IMR-90 (cell line): ENCODE measurements at regions not wholly inside any gene's neighbourhood (a gene's known extent, or its start where the extent isn't known, plus 50 kb on each side); places are given as distances from the start of the nearest gene placed in this dataset.

Experiments
- ATAC-seq: fragments of 200-7000 bp; cut with Tn5 transposase; 2 replicates; pipeline ENCODE4 v1.9.1; 2020; ENCODE audit warnings: low read depth, mild to moderate bottlenecking, moderate library complexity
- BruUV-seq: library from RNA; stranded (reverse); fragments of 400-500 nt; replicated peaks from 2 replicates; lab custom pipeline; 2021; lab: Mats Ljungman, UMichigan
- CTCF ChIA-PET: fragments of 300-600 bp; formaldehyde crosslinking; extraction: SDS; loops from one replicate; lab custom pipeline; 2021; ENCODE audit warnings: antibody characterized with exemption; lab: Yijun Ruan, JAX
- POLR2A ChIA-PET: fragments of 300-600 bp; sonication (Branson Sonifier 250); formaldehyde crosslinking; loops from one replicate; lab custom pipeline; 2022; ENCODE audit warnings: antibody characterized with exemption; ENCODE audit not compliant: unreplicated experiment; lab: Charles Lee
- DNase-seq: peaks from one replicate; pipeline ENCODE4 v3.0.0; 2013
- H2AFZ ChIP-seq: replicated peaks from 2 replicates; pipeline ENCODE3; 2013; ENCODE audit warnings: low read length, mild to moderate bottlenecking; ENCODE audit not compliant: poor library complexity
- H2AK5ac ChIP-seq: 2 replicates; pipeline ENCODE4 v1.6.1; 2013; ENCODE audit warnings: low read depth, low read length, inconsistent platforms
- H2AK9ac ChIP-seq: replicated peaks from 2 replicates; pipeline ENCODE3; 2013; ENCODE audit warnings: mild to moderate bottlenecking, low read depth, low read length, moderate library complexity; ENCODE audit not compliant: poor library complexity
- H2BK120ac ChIP-seq: 2 replicates; pipeline ENCODE4 v1.6.1; 2013; ENCODE audit warnings: low read depth, low read length, inconsistent platforms
- H2BK15ac ChIP-seq: 3 replicates; pipeline ENCODE4 v1.6.1; 2013; ENCODE audit warnings: low read depth, low read length, inconsistent platforms
- H2BK20ac ChIP-seq: 2 replicates; pipeline ENCODE4 v1.6.1; 2013; ENCODE audit warnings: low read depth, mild to moderate bottlenecking, inconsistent platforms, low read length, moderate library complexity
- H2BK5ac ChIP-seq: 2 replicates; pipeline ENCODE4 v1.6.1; 2013; ENCODE audit warnings: mild to moderate bottlenecking, low read depth, low read length, inconsistent platforms; ENCODE audit not compliant: poor library complexity, severe bottlenecking
- H3K14ac ChIP-seq: replicated peaks from 2 replicates; pipeline ENCODE4 v1.6.1; 2013; ENCODE audit warnings: low read depth, low read length, inconsistent platforms
- H3K18ac ChIP-seq: 2 replicates; pipeline ENCODE4 v1.6.1; 2013; ENCODE audit warnings: low read depth, low read length, control low read depth
- H3K23ac ChIP-seq: 2 replicates; pipeline ENCODE4 v1.6.1; 2013; ENCODE audit warnings: low read depth, low read length, inconsistent platforms
- H3K27ac ChIP-seq: 2 replicates; pipeline ENCODE4 v1.5.1; 2013; ENCODE audit warnings: mild to moderate bottlenecking, control low read depth, low read length; ENCODE audit not compliant: insufficient read depth
- H3K27me3 ChIP-seq: 2 replicates; pipeline ENCODE4 v1.6.1; 2013; ENCODE audit warnings: low read length; ENCODE audit not compliant: control insufficient read depth, insufficient read depth
- H3K36me3 ChIP-seq: 2 replicates; pipeline ENCODE4 v1.6.1; 2013; ENCODE audit warnings: low read length, mixed read lengths; ENCODE audit not compliant: control insufficient read depth, insufficient read depth
- H3K4ac ChIP-seq: 2 replicates; pipeline ENCODE4 v1.6.1; 2013; ENCODE audit warnings: low read depth, low read length, inconsistent platforms
- H3K4me1 ChIP-seq: 2 replicates; pipeline ENCODE4 v1.6.1; 2013; ENCODE audit warnings: low read length, mixed read lengths; ENCODE audit not compliant: control insufficient read depth, insufficient read depth
- H3K4me2 ChIP-seq: 2 replicates; pipeline ENCODE4 v1.6.1; 2013; ENCODE audit warnings: low read depth, mild to moderate bottlenecking, control low read depth, low read length, moderate library complexity
- H3K4me3 ChIP-seq: 2 replicates; pipeline ENCODE4 v1.5.1; 2013; ENCODE audit warnings: low read depth, mild to moderate bottlenecking, control low read depth, low read length, moderate library complexity; ENCODE audit not compliant: insufficient read depth
- H3K56ac ChIP-seq: 2 replicates; pipeline ENCODE4 v1.6.1; 2013; ENCODE audit warnings: low read length, inconsistent platforms; ENCODE audit not compliant: insufficient read depth; ENCODE audit errors: extremely low read depth
- H3K79me1 ChIP-seq, 2 experiments: 2 replicates each; pipeline ENCODE4 v1.6.1; 2013; ENCODE audit warnings: low read length in 2 of 2, inconsistent platforms in 1 of 2, low read depth in 1 of 2
- H3K9ac ChIP-seq: 2 replicates; pipeline ENCODE4 v1.6.1; 2013; ENCODE audit warnings: low read depth, low read length, control low read depth
- H3K9me1 ChIP-seq: 2 replicates; pipeline ENCODE4 v1.6.1; 2013; ENCODE audit warnings: low read length, inconsistent platforms; ENCODE audit not compliant: insufficient read depth
- H3K9me3 ChIP-seq: 2 replicates; pipeline ENCODE4 v1.6.1; 2013; ENCODE audit warnings: low read length; ENCODE audit not compliant: control insufficient read depth, insufficient read depth
- H4K20me1 ChIP-seq: 2 replicates; pipeline ENCODE4 v1.6.1; 2013; ENCODE audit warnings: low read length, inconsistent platforms; ENCODE audit not compliant: insufficient read depth
- H4K5ac ChIP-seq: 2 replicates; pipeline ENCODE4 v1.6.1; 2013; ENCODE audit warnings: mild to moderate bottlenecking, low read depth, low read length, control low read depth
- H4K8ac ChIP-seq, 2 experiments: 2 replicates each; pipeline ENCODE4 v1.6.1; 2013; ENCODE audit warnings: low read depth in 2 of 2, low read length in 2 of 2, control low read depth in 1 of 2, inconsistent platforms in 1 of 2
- H4K91ac ChIP-seq: 2 replicates; pipeline ENCODE4 v1.6.1; 2013; ENCODE audit warnings: low read depth, low read length, inconsistent platforms; ENCODE audit not compliant: insufficient read depth
- BHLHE40 ChIP-seq: fragments of 150-350 bp; IDR thresholded peaks from 2 replicates; pipeline ENCODE4 v1.6.1; 2016; ENCODE audit warnings: mild to moderate bottlenecking, low read depth, low read length
- CHD1 ChIP-seq: IDR thresholded peaks from 2 replicates; pipeline ENCODE4 v1.6.1; 2012; ENCODE audit warnings: low read depth, low read length, improper control_type of control experiment
- CTCF ChIP-seq: conservative IDR thresholded peaks from 2 replicates; pipeline ENCODE4 v1.5.1; 2012; ENCODE audit warnings: mild to moderate bottlenecking, low read depth, low read length, improper control_type of control experiment
- FOS ChIP-seq: fragments of 150-350 bp; IDR thresholded peaks from 2 replicates; pipeline ENCODE4 v1.6.1; 2016; ENCODE audit warnings: low read depth, low read length
- MAZ ChIP-seq: IDR thresholded peaks from 2 replicates; pipeline ENCODE4 v1.6.1; 2012; ENCODE audit warnings: low read depth, mild to moderate bottlenecking, low read length, improper control_type of control experiment, moderate library complexity, borderline replicate concordance
- NFE2L2 ChIP-seq: fragments of 150-350 bp; IDR thresholded peaks from 2 replicates; pipeline ENCODE4 v1.6.1; 2016; ENCODE audit warnings: low read depth, mild to moderate bottlenecking, low read length
- RFX5 ChIP-seq: IDR thresholded peaks from 2 replicates; pipeline ENCODE4 v1.8.0; 2012; ENCODE audit warnings: low read depth, mild to moderate bottlenecking, low read length, moderate library complexity
- WGBS, 2 experiments: methylation state at CpG; one replicate each; pipeline versions ENCODE4 v1.1.5 to v1.1.7; 2013; ENCODE audit warnings: missing lambda C conversion rate in 2 of 2; ENCODE audit not compliant: insufficient read length in 1 of 2; ENCODE audit errors: extremely low coverage in 2 of 2; 5-methylcytosine and 5-hydroxymethylcytosine counted together
- dilution Hi-C: fragments of 300-500 bp; cut with HindIII; formaldehyde crosslinking; loops from one replicate; pipeline ENCODE4 v1.14.3; 2018; ENCODE audit warnings: low sequenced_read_pairs; ENCODE audit not compliant: unreplicated experiment
- in situ Hi-C: fragments of 300-500 bp; cut with MboI; formaldehyde crosslinking; loops from 3 replicates; pipeline ENCODE4 v1.14.3; 2019; ENCODE audit warnings: low sequenced_read_pairs, inconsistent platforms, mixed read lengths
- intact Hi-C: fragments of 100-400 bp; cut with micrococcal nuclease; formaldehyde crosslinking; loops from 2 replicates; pipeline ENCODE4 v1.10.0; 2022
- TF ChIP-seq, protein P1 (sequence below): fragments of 150-350 bp; IDR thresholded peaks from 2 replicates; pipeline ENCODE4 v1.6.1; 2016; ENCODE audit warnings: low read depth, mild to moderate bottlenecking, low read length, moderate library complexity, borderline replicate concordance

- H2BK15ac ChIP-seq, result no peak overlapping the region
- no peak overlapping the region for H4K8ac ChIP-seq
- BruUV-seq, result no TSS peak
- CTCF ChIA-PET, result no interaction called here
- no peaks in the 10 kb centered on the region for H4K20me1 ChIP-seq
- H2AK5ac ChIP-seq, result no peak overlapping the region
- intact Hi-C loops (no loop called here), dilution Hi-C loops (no loop called here), in situ Hi-C loops (no loop called here)
- H3K9me1 ChIP-seq, result no peaks in the 10 kb centered on the region
- no peaks in the 10 kb centered on the region for H3K36me3 ChIP-seq
- no peak overlapping the region for H3K14ac ChIP-seq
- no peak overlapping the region for H3K23ac ChIP-seq
- no peak for ATAC-seq
- H3K27me3 ChIP-seq, result 0 out of 2 replicates have a peak, but pooled peaks cover 2% of the 10 kb centered on the region
- no peak overlapping the region for H2BK20ac ChIP-seq
- no peak overlapping the region for H2BK5ac ChIP-seq
- H3K4me3 ChIP-seq, result no peak overlapping the region
- H3K9me3 ChIP-seq, result no peaks in the 10 kb centered on the region
- no peak overlapping the region for H3K18ac ChIP-seq
- POLR2A ChIA-PET, result no interaction called here
- no peaks in the 10 kb centered on the region for H3K4me1 ChIP-seq
- no peaks in the 10 kb centered on the region for H3K79me1 ChIP-seq
- no peak overlapping the region for H3K4me2 ChIP-seq
- no peak overlapping the region for H2AK9ac ChIP-seq
- no CpG with 5 or more reads among the region's 2 CpGs for WGBS, 2 experiments
- no peak for DNase-seq
- H2BK120ac ChIP-seq, result no peak overlapping the region
- no peak overlapping the region for H3K9ac ChIP-seq
- H3K27ac ChIP-seq, result no peak overlapping the region
- TF ChIP-seq, protein P1, sequence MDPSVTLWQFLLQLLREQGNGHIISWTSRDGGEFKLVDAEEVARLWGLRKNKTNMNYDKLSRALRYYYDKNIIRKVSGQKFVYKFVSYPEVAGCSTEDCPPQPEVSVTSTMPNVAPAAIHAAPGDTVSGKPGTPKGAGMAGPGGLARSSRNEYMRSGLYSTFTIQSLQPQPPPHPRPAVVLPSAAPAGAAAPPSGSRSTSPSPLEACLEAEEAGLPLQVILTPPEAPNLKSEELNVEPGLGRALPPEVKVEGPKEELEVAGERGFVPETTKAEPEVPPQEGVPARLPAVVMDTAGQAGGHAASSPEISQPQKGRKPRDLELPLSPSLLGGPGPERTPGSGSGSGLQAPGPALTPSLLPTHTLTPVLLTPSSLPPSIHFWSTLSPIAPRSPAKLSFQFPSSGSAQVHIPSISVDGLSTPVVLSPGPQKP, result no peak
- TF ChIP-seq MAZ, result no peak
- no peak for TF ChIP-seq FOS
- TF ChIP-seq BHLHE40, result no peak
- TF ChIP-seq CTCF, result no peak
- no peak for TF ChIP-seq RFX5
- no peak for TF ChIP-seq NFE2L2
- no peak for TF ChIP-seq CHD1
- no peak overlapping the region for H4K91ac ChIP-seq
- H3K56ac ChIP-seq, result no peak overlapping the region
- H4K5ac ChIP-seq, result no peak overlapping the region
- no peak overlapping the region for H2AFZ ChIP-seq
- no peak overlapping the region for H3K4ac ChIP-seq
Measured at GRCh38 chr10:60508831-60509230, 119.2 kb upstream of the ANK3 start.
